ENCODE measurements at regions not wholly inside any gene's neighbourhood (a gene's known extent, or its start where the extent isn't known, plus 50 kb on each side); places are given as distances from the start of the nearest gene placed in this dataset.

DNA sequence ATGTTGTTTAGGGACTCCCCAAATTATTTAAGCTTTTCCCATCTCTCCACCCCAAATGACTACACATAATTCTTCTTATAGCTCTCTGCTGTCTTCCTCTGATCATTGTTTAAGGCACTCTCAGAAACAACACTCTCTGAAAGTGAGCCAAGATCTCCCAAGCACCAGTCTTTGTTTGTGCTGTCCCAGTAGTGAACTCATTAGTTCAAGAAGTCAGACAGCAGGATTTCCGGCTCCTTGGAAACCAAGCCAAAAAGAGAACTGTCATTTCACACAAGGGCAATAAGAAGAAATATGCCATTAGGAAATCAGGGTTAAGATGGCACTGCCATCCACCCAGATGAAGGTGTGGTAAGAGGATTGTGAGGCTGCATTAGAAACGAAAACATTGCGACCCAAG, 83.1 kb downstream of the FZD1 start:
- Mint-ChIP-seq H3K9me3 (ENCODE audit: low read depth, unreplicated experiment) (no peaks in the 10 kb centered on the region), H3K4me1 (ENCODE audit: low read depth, unreplicated experiment) (no peaks in the 10 kb centered on the region), H3K36me3 (ENCODE audit: insufficient read depth, unreplicated experiment) (no peaks in the 10 kb centered on the region), H3K27me3 (ENCODE audit: unreplicated experiment) (no peaks in the 10 kb centered on the region), H3K27ac (ENCODE audit: unreplicated experiment) (no peak overlapping the region), H3K4me3 (ENCODE audit: low read depth, unreplicated experiment) (no peak overlapping the region)
- TF ChIP-seq, protein P1, sequence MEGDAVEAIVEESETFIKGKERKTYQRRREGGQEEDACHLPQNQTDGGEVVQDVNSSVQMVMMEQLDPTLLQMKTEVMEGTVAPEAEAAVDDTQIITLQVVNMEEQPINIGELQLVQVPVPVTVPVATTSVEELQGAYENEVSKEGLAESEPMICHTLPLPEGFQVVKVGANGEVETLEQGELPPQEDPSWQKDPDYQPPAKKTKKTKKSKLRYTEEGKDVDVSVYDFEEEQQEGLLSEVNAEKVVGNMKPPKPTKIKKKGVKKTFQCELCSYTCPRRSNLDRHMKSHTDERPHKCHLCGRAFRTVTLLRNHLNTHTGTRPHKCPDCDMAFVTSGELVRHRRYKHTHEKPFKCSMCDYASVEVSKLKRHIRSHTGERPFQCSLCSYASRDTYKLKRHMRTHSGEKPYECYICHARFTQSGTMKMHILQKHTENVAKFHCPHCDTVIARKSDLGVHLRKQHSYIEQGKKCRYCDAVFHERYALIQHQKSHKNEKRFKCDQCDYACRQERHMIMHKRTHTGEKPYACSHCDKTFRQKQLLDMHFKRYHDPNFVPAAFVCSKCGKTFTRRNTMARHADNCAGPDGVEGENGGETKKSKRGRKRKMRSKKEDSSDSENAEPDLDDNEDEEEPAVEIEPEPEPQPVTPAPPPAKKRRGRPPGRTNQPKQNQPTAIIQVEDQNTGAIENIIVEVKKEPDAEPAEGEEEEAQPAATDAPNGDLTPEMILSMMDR (IDR thresholded peaks at IDR 0.05; ENCODE audit: unreplicated experiment), result no peak
- DNase-seq, result no peak
- intact Hi-C loops (cut with micrococcal nuclease; ENCODE audit: unreplicated experiment), result no loop called here
- BruUV-seq (replicated peaks), result no TSS peak
- CTCF ChIA-PET, result no interaction called here

DNA sequence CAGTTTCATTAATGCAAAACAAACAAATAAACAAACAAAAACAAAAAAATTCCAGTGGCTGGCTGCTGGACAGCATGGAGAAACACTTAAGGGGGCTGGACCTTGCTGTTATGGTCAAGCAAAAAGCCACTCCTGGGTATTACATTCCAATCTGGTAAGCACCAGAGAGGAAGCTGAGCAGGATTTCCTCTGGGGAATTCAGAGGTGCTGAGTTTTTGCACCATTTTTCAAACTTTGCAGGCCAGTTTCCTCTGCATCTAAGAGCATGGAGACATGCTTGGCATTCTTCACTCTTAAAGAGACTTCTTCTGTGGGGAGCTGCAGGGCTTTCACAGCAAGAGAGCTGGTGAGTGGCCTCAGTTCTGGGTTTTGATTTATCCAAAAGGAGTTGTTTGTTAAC, 84.5 kb downstream of the FZD1 start:
- no peak for DNase-seq
- Mint-ChIP-seq H3K36me3 (ENCODE audit: insufficient read depth, unreplicated experiment) (no peaks in the 10 kb centered on the region), H3K27ac (ENCODE audit: unreplicated experiment) (no peak overlapping the region), H3K9me3 (ENCODE audit: low read depth, unreplicated experiment) (no peaks in the 10 kb centered on the region), H3K4me1 (ENCODE audit: low read depth, unreplicated experiment) (no peaks in the 10 kb centered on the region), H3K27me3 (ENCODE audit: unreplicated experiment) (no peaks in the 10 kb centered on the region), H3K4me3 (ENCODE audit: low read depth, unreplicated experiment) (no peak overlapping the region)
- TF ChIP-seq, protein P1 (IDR thresholded peaks at IDR 0.05; ENCODE audit: unreplicated experiment), result no peak
- CTCF ChIA-PET, result interaction anchor here (0.6 kb wide), 1 partner anchor 59 kb away, joined by 3 read pairs; no protein-coding TSS in a partner anchor
- no TSS peak for BruUV-seq (replicated peaks)
- intact Hi-C loops (cut with micrococcal nuclease; ENCODE audit: unreplicated experiment), result no loop called here

DNA sequence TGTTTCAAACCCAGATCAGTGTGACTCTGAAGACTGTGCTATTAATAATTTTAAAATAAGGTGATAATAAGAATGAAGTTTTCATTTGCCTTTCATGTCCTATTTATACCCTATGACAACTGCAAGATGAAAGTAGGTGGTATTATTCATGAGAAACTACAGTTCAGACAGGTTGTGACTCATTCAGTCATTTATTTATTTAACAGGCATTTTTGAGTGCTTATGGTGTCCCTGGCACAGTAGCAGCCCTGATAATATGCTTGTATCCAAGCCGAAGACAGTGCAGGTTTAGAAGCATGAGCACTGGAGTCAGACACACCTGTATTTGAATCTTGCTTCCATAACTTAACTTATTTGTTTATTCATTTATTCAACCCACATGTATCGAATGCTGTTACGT, 87.1 kb downstream of the FZD1 start:
- intact Hi-C loops (cut with micrococcal nuclease; ENCODE audit: unreplicated experiment), result no loop called here
- DNase-seq, result no peak
- H3K27ac Mint-ChIP-seq (ENCODE audit: unreplicated experiment), result no peak overlapping the region
- no peaks in the 10 kb centered on the region for H3K9me3 Mint-ChIP-seq (ENCODE audit: low read depth, unreplicated experiment)
- no peaks in the 10 kb centered on the region for H3K27me3 Mint-ChIP-seq (ENCODE audit: unreplicated experiment)
- no peak overlapping the region for H3K4me3 Mint-ChIP-seq (ENCODE audit: low read depth, unreplicated experiment)
- TF ChIP-seq, protein P1 (IDR thresholded peaks at IDR 0.05; ENCODE audit: unreplicated experiment), result no peak
- no peaks in the 10 kb centered on the region for H3K4me1 Mint-ChIP-seq (ENCODE audit: low read depth, unreplicated experiment)
- H3K36me3 Mint-ChIP-seq (ENCODE audit: insufficient read depth, unreplicated experiment), result no peaks in the 10 kb centered on the region
- CTCF ChIA-PET, result no interaction called here
- no TSS peak for BruUV-seq (replicated peaks)

DNA sequence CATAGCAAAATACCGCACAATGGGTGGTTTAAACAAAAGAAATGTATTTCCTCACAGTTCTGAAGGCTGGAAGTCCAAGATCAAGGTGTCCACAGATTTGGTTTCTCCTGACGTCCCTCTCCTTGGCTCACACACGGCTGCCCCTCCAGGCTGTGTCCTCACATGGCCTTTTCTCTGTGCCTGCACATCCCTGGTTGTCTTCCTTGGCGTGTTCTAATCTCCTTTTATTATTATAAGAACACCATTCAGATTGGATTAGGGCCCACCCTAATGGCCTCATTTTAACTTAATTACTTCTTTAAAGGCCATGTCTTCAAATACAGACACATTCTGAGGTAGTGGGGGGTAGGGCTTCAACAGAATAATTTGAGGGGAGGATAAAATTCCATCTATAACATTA, 87.9 kb downstream of the FZD1 start:
- Mint-ChIP-seq H3K27me3 (ENCODE audit: unreplicated experiment) (no peaks in the 10 kb centered on the region), H3K36me3 (ENCODE audit: insufficient read depth, unreplicated experiment) (no peaks in the 10 kb centered on the region), H3K27ac (ENCODE audit: unreplicated experiment) (no peak overlapping the region), H3K4me3 (ENCODE audit: low read depth, unreplicated experiment) (no peak overlapping the region), H3K9me3 (ENCODE audit: low read depth, unreplicated experiment) (no peaks in the 10 kb centered on the region), H3K4me1 (ENCODE audit: low read depth, unreplicated experiment) (no peaks in the 10 kb centered on the region)
- intact Hi-C loops (cut with micrococcal nuclease; ENCODE audit: unreplicated experiment), result no loop called here
- no peak for DNase-seq
- TF ChIP-seq, protein P1 (IDR thresholded peaks at IDR 0.05; ENCODE audit: unreplicated experiment), result no peak
- no TSS peak for BruUV-seq (replicated peaks)
- CTCF ChIA-PET, result no interaction called here

DNA sequence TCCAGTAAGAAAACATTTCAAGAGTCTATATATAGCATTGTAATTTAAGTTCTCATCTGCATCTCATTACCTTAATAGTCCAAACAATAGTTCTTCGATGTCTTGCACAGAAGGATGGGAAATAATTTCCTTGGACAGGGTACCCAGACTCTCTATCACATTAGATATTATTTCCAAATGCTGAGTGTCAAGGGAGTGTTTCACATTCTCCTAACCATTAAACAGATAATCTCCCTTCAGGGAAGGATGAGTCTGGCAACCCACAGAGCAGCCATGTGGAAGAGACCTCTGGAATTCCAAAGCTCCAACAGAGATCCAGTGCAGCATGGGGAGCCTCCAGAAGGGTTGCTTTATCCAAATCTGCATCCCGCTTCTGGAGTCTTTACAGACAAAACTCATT, 89.6 kb downstream of the FZD1 start:
- Mint-ChIP-seq H3K27me3 (ENCODE audit: unreplicated experiment) (no peaks in the 10 kb centered on the region), H3K36me3 (ENCODE audit: insufficient read depth, unreplicated experiment) (no peaks in the 10 kb centered on the region), H3K4me1 (ENCODE audit: low read depth, unreplicated experiment) (no peaks in the 10 kb centered on the region), H3K4me3 (ENCODE audit: low read depth, unreplicated experiment) (no peak overlapping the region), H3K9me3 (ENCODE audit: low read depth, unreplicated experiment) (no peaks in the 10 kb centered on the region), H3K27ac (ENCODE audit: unreplicated experiment) (no peak overlapping the region)
- CTCF ChIA-PET, result no interaction called here
- no peak for DNase-seq
- TF ChIP-seq, protein P1 (IDR thresholded peaks at IDR 0.05; ENCODE audit: unreplicated experiment), result no peak
- intact Hi-C loops (cut with micrococcal nuclease; ENCODE audit: unreplicated experiment), result no loop called here
- no TSS peak for BruUV-seq (replicated peaks)
